Activated T-helper 2 cell treated with anti-CD3 and anti-CD28 coated beads, Interferon-gamma antibody, Interleukin-2, Interleukin-4, amounts not matched to agents 10 μg/mL and 5 μg/mL and 100 μg/mL, durations not matched to agents 14 hours and 24 hours and 36 hours (primary cell): ENCODE measurements at regions not wholly inside any gene's neighbourhood (a gene's known extent, or its start where the extent isn't known, plus 50 kb on each side); places are given as distances from the start of the nearest gene placed in this dataset.

Experiments used
- DNase-seq: peaks from one replicate; pipeline ENCODE4 v3.0.0; 2021; ENCODE audit warnings: low spot score
- H3K27ac Mint-ChIP-seq: one replicate; pipeline ENCODE4 v1.8.0; 2021; ENCODE audit warnings: mixed read lengths
- H3K27me3 Mint-ChIP-seq: one replicate; pipeline ENCODE4 v1.8.0; 2021; ENCODE audit warnings: low read depth, mixed read lengths
- H3K36me3 Mint-ChIP-seq: one replicate; pipeline ENCODE4 v1.8.0; 2021; ENCODE audit warnings: low read depth, mixed read lengths
- H3K4me1 Mint-ChIP-seq: one replicate; pipeline ENCODE4 v1.8.0; 2021; ENCODE audit warnings: low read depth, mixed read lengths
- H3K4me3 Mint-ChIP-seq: one replicate; pipeline ENCODE4 v1.8.0; 2021; ENCODE audit warnings: low read depth, mild to moderate bottlenecking, moderate library complexity, mixed read lengths
- H3K9me3 Mint-ChIP-seq: one replicate; pipeline ENCODE4 v1.8.0; 2021; ENCODE audit warnings: mixed read lengths
- intact Hi-C: fragments of 100-400 bp; cut with micrococcal nuclease; formaldehyde crosslinking; loops from one replicate; pipeline ENCODE4 v1.15.1; 2023

- no peak for DNase-seq
- H3K27ac Mint-ChIP-seq = no peak overlapping the region
- H3K36me3 Mint-ChIP-seq = no peaks in the 10 kb centered on the region
- peaks cover 4% of the 10 kb centered on the region for H3K9me3 Mint-ChIP-seq
- peaks cover 28% of the 10 kb centered on the region for H3K27me3 Mint-ChIP-seq
- intact Hi-C loops = loop anchor here (5.0 kb wide), 1 partner anchor 261 kb away; the partner anchor contains the start of gene EGLN3
- peaks cover 32% of the 10 kb centered on the region for H3K4me1 Mint-ChIP-seq
- no peak overlapping the region for H3K4me3 Mint-ChIP-seq
These were observed 248.7 kb downstream of the SPTSSA start for GRCh38 chr14:34213332-34213731.

- Mint-ChIP-seq H3K9me3 (peaks cover 4% of the 10 kb centered on the region), H3K4me3 (peak overlapping the region; percentile 15), H3K27me3 (peaks cover 30% of the 10 kb centered on the region), H3K27ac (peak overlapping the region; percentile 62), H3K36me3 (no peaks in the 10 kb centered on the region), H3K4me1 (peaks cover 32% of the 10 kb centered on the region)
- DNase-seq = no peak
- intact Hi-C loops = loop anchor here (1.0 to 5.0 kb wide), 2 partner anchors 13 to 260 kb away; partner anchors contain the start of gene EGLN3
These were observed 249.7 kb downstream of the SPTSSA start for GRCh38 chr14:34212172-34212929.

GRCh38 chr14:34211732-34212131, 250.3 kb downstream of the SPTSSA start:
- H3K4me3 Mint-ChIP-seq = no peak overlapping the region

GRCh38 chr14:34208532-34208931, 253.5 kb downstream of the SPTSSA start:
- H3K36me3 Mint-ChIP-seq = peaks cover 6% of the 10 kb centered on the region
- intact Hi-C loops = no loop called here
- no peak overlapping the region for H3K27ac Mint-ChIP-seq
- DNase-seq = no peak
- H3K4me3 Mint-ChIP-seq = no peak overlapping the region
- H3K4me1 Mint-ChIP-seq = peaks cover 42% of the 10 kb centered on the region
- H3K27me3 Mint-ChIP-seq = peaks cover 35% of the 10 kb centered on the region
- H3K9me3 Mint-ChIP-seq = peaks cover 27% of the 10 kb centered on the region

More at GRCh38 chr14:34211732-34212131, 250.3 kb downstream of the SPTSSA start:
- Mint-ChIP-seq H3K36me3 (no peaks in the 10 kb centered on the region), H3K27ac (peak overlapping the region; percentile 62), H3K27me3 (peaks cover 34% of the 10 kb centered on the region), H3K4me1 (peaks cover 32% of the 10 kb centered on the region), H3K9me3 (peaks cover 7% of the 10 kb centered on the region)
- intact Hi-C loops = loop anchor here (1.0 to 5.0 kb wide), 3 partner anchors 8 to 259 kb away; partner anchors contain the start of gene EGLN3
- DNase-seq = no peak

GRCh38 chr14:34205799-34206198, 254.9 kb upstream of the EGLN3 start:
- Mint-ChIP-seq H3K27ac (peak overlapping the region; percentile 8), H3K4me1 (peaks cover 40% of the 10 kb centered on the region), H3K27me3 (peaks cover 27% of the 10 kb centered on the region), H3K4me3 (no peak overlapping the region), H3K9me3 (peaks cover 27% of the 10 kb centered on the region), H3K36me3 (peaks cover 6% of the 10 kb centered on the region)
- intact Hi-C loops = no loop called here
- no peak for DNase-seq

- Mint-ChIP-seq H3K27ac (peak overlapping the region; percentile 46), H3K4me3 (no peak overlapping the region), H3K9me3 (peaks cover 25% of the 10 kb centered on the region), H3K4me1 (peaks cover 48% of the 10 kb centered on the region), H3K27me3 (peaks cover 21% of the 10 kb centered on the region), H3K36me3 (peaks cover 6% of the 10 kb centered on the region)
- no peak for DNase-seq
- intact Hi-C loops = no loop called here
These were observed 253.9 kb upstream of the EGLN3 start for GRCh38 chr14:34204774-34205173.

GRCh38 chr14:34203251-34203722, 252.4 kb upstream of the EGLN3 start:
- Mint-ChIP-seq H3K9me3 (peaks cover 23% of the 10 kb centered on the region), H3K27me3 (peaks cover 15% of the 10 kb centered on the region), H3K4me1 (peaks cover 53% of the 10 kb centered on the region), H3K27ac (peak overlapping the region; percentile 75), H3K36me3 (peaks cover 6% of the 10 kb centered on the region), H3K4me3 (no peak overlapping the region)
- DNase-seq = no peak
- intact Hi-C loops = loop anchor here (1.0 to 2.0 kb wide), 4 partner anchors 8 to 184 kb away; no protein-coding TSS in a partner anchor

GRCh38 chr14:34201909-34202637, 251.2 kb upstream of the EGLN3 start:
- Mint-ChIP-seq H3K27ac (peak overlapping the region; percentile 54), H3K4me3 (no peak overlapping the region), H3K36me3 (peaks cover 6% of the 10 kb centered on the region), H3K27me3 (peaks cover 19% of the 10 kb centered on the region), H3K4me1 (peaks cover 58% of the 10 kb centered on the region), H3K9me3 (peaks cover 22% of the 10 kb centered on the region)
- intact Hi-C loops = loop anchor here (2.0 kb wide), 3 partner anchors 19 to 183 kb away; no protein-coding TSS in a partner anchor
- no peak for DNase-seq

- intact Hi-C loops = loop anchor here (1.0 to 5.0 kb wide), 3 partner anchors 13 to 363 kb away; no protein-coding TSS in a partner anchor
These were observed 248.7 kb upstream of the EGLN3 start for GRCh38 chr14:34199585-34199984.

GRCh38 chr14:34198096-34198495, 247.2 kb upstream of the EGLN3 start:
- Mint-ChIP-seq H3K9me3 (peaks cover 17% of the 10 kb centered on the region), H3K36me3 (no peaks in the 10 kb centered on the region), H3K27me3 (peaks cover 25% of the 10 kb centered on the region), H3K4me1 (peaks cover 42% of the 10 kb centered on the region), H3K27ac (no peak overlapping the region), H3K4me3 (no peak overlapping the region)
- intact Hi-C loops = loop anchor here (2.0 to 5.0 kb wide), 2 partner anchors 146 to 361 kb away; no protein-coding TSS in a partner anchor
- DNase-seq = no peak

More at GRCh38 chr14:34199585-34199984, 248.7 kb upstream of the EGLN3 start:
- Mint-ChIP-seq H3K9me3 (peaks cover 12% of the 10 kb centered on the region), H3K36me3 (peaks cover 3% of the 10 kb centered on the region), H3K4me3 (no peak overlapping the region), H3K27ac (peak overlapping the region; percentile 68), H3K4me1 (peaks cover 54% of the 10 kb centered on the region), H3K27me3 (peaks cover 25% of the 10 kb centered on the region)
- peak; percentile 16 for DNase-seq

- Mint-ChIP-seq H3K4me3 (no peak overlapping the region), H3K27ac (no peak overlapping the region), H3K36me3 (no peaks in the 10 kb centered on the region), H3K9me3 (peaks cover 17% of the 10 kb centered on the region), H3K4me1 (peaks cover 24% of the 10 kb centered on the region), H3K27me3 (peaks cover 29% of the 10 kb centered on the region)
- intact Hi-C loops = loop anchor here (5.0 kb wide), 1 partner anchor 144 kb away; no protein-coding TSS in a partner anchor
- DNase-seq = no peak
These were observed 245.1 kb upstream of the EGLN3 start for GRCh38 chr14:34195964-34196363.

- intact Hi-C loops = no loop called here
- peaks cover 10% of the 10 kb centered on the region for H3K9me3 Mint-ChIP-seq
- H3K4me1 Mint-ChIP-seq = no peaks in the 10 kb centered on the region
- peaks cover 15% of the 10 kb centered on the region for H3K27me3 Mint-ChIP-seq
- no peaks in the 10 kb centered on the region for H3K36me3 Mint-ChIP-seq
- no peak overlapping the region for H3K27ac Mint-ChIP-seq
- H3K4me3 Mint-ChIP-seq = no peak overlapping the region
- no peak for DNase-seq
These were observed 239.8 kb upstream of the EGLN3 start for GRCh38 chr14:34190717-34191116.
